K562 (cell line): ENCODE measurements at regions not wholly inside any gene's neighbourhood (a gene's known extent, or its start where the extent isn't known, plus 50 kb on each side); places are given as distances from the start of the nearest gene placed in this dataset.

Experiments used
- DPF2 ChIP-seq: fragments of 450-650 bp; IDR thresholded peaks from 2 replicates; pipeline ENCODE4 v1.6.1; 2016
- ELF1 ChIP-seq: fragments of 200-800 bp; sonication (Bioruptor generic); IDR thresholded peaks from 2 replicates; pipeline ENCODE4 v1.6.1; 2016; ENCODE audit warnings: missing genetic modification characterization, missing compliant biosample characterization
- HOXB6 ChIP-seq: fragments of 250-450 bp; sonication (Bioruptor Pico); IDR thresholded peaks from 2 replicates; pipeline ENCODE4 v1.5.1; 2022; ENCODE audit warnings: mild to moderate bottlenecking, borderline replicate concordance
- MXD1 ChIP-seq: fragments of 250-450 bp; sonication (Bioruptor Pico); IDR thresholded peaks from 2 replicates; pipeline ENCODE4 v1.8.0; 2021; ENCODE audit warnings: borderline replicate concordance, mild to moderate bottlenecking, moderate library complexity; ENCODE audit not compliant: poor library complexity, severe bottlenecking
- SMARCC2 ChIP-seq: fragments of 450-650 bp; IDR thresholded peaks from 2 replicates; pipeline ENCODE4 v1.6.1; 2017; ENCODE audit warnings: antibody characterized with exemption, moderate library complexity, mild to moderate bottlenecking, low read depth
- USF2 ChIP-seq: sonication (generic); formaldehyde crosslinking; IDR thresholded peaks from 2 replicates; pipeline ENCODE4 v1.5.0; 2020; ENCODE audit warnings: missing genetic modification reagents
- YBX1 ChIP-seq: fragments of 450-650 bp; IDR thresholded peaks from 2 replicates; pipeline ENCODE4 v1.7.1; 2016; ENCODE audit warnings: mild to moderate bottlenecking
- ZNF318 ChIP-seq, 2 experiments: fragments of 450-650 bp; IDR thresholded peaks; 2 replicates each; pipeline ENCODE4 v1.6.1; 2016; ENCODE audit warnings: mild to moderate bottlenecking in 2 of 2, borderline replicate concordance in 1 of 2, low read depth in 1 of 2, moderate library complexity in 1 of 2

GRCh38 chr6:63491119-63491518 lies 81.2 kb upstream of the LOC128125822 start (continued):
- TF ChIP-seq MXD1 (no peak), YBX1 (no peak), ZNF318 (IDR thresholded peaks at IDR 0.05; ENCODE audit: borderline replicate concordance in 1 of 2, low read depth in 1 of 2) (no peak), DPF2 (no peak), USF2 (CRISPR knock-in tag) (no peak), ELF1 (tag) (no peak), SMARCC2 (no peak), HOXB6 (CRISPR knock-in tag) (no peak)
